ENCODE measurements at regions not wholly inside any gene's neighbourhood (a gene's known extent, or its start where the extent isn't known, plus 50 kb on each side); places are given as distances from the start of the nearest gene placed in this dataset.

- no peak for DNase-seq (ENCODE audit: extremely low read depth in 1 of 2, low read depth in 1 of 2)
Observed at GRCh38 chr22:49303061-49303735, 524.5 kb downstream of the BRD1 start.

- no peak for DNase-seq (ENCODE audit: extremely low read depth in 1 of 2, low read depth in 1 of 2)
Observed at GRCh38 chr22:49302530-49302929, 525.1 kb downstream of the BRD1 start.

GRCh38 chr22:49302150-49302460 lies 525.6 kb downstream of the BRD1 start:
- no peak for DNase-seq (ENCODE audit: extremely low read depth in 1 of 2, low read depth in 1 of 2)

- no peak for DNase-seq (ENCODE audit: extremely low read depth in 1 of 2, low read depth in 1 of 2)
Observed at GRCh38 chr22:49301398-49302149, 526.1 kb downstream of the BRD1 start.

GRCh38 chr22:49300951-49301397 lies 526.7 kb downstream of the BRD1 start:
- DNase-seq (ENCODE audit: extremely low read depth in 1 of 2, low read depth in 1 of 2), result no peak

- no peak for DNase-seq (ENCODE audit: extremely low read depth in 1 of 2, low read depth in 1 of 2)
Observed at GRCh38 chr22:49300241-49300640, 527.4 kb downstream of the BRD1 start.

GRCh38 chr22:49299821-49300231 lies 527.8 kb downstream of the BRD1 start:
- DNase-seq (ENCODE audit: extremely low read depth in 1 of 2, low read depth in 1 of 2), result no peak

- DNase-seq (ENCODE audit: extremely low read depth in 1 of 2, low read depth in 1 of 2), result no peak
Observed at GRCh38 chr22:49298834-49299750, 528.6 kb downstream of the BRD1 start.

GRCh38 chr22:49297871-49298721 lies 529.6 kb downstream of the BRD1 start:
- DNase-seq (ENCODE audit: extremely low read depth in 1 of 2, low read depth in 1 of 2), result no peak

- DNase-seq (ENCODE audit: extremely low read depth in 1 of 2, low read depth in 1 of 2), result no peak
Observed at GRCh38 chr22:49297286-49297870, 530.3 kb downstream of the BRD1 start.

GRCh38 chr22:49296561-49296960 lies 531.1 kb downstream of the BRD1 start:
- DNase-seq (ENCODE audit: extremely low read depth in 1 of 2, low read depth in 1 of 2), result no peak

GRCh38 chr22:49295851-49296560 lies 531.7 kb downstream of the BRD1 start:
- DNase-seq (ENCODE audit: extremely low read depth in 1 of 2, low read depth in 1 of 2), result no peak

GRCh38 chr22:49295465-49295743 lies 532.3 kb downstream of the BRD1 start:
- DNase-seq (ENCODE audit: extremely low read depth in 1 of 2, low read depth in 1 of 2), result no peak

GRCh38 chr22:49294656-49295464 lies 532.8 kb downstream of the BRD1 start:
- no peak for DNase-seq (ENCODE audit: extremely low read depth in 1 of 2, low read depth in 1 of 2)

- no peak for DNase-seq (ENCODE audit: extremely low read depth in 1 of 2, low read depth in 1 of 2)
Observed at GRCh38 chr22:49292909-49293308, 534.8 kb downstream of the BRD1 start.

- DNase-seq (ENCODE audit: extremely low read depth in 1 of 2, low read depth in 1 of 2), result no peak
Observed at GRCh38 chr22:49291781-49292180, 535.9 kb downstream of the BRD1 start.

- no peak for DNase-seq (ENCODE audit: extremely low read depth in 1 of 2, low read depth in 1 of 2)
Observed at GRCh38 chr22:49291169-49291568, 536.5 kb downstream of the BRD1 start.

- no peak for DNase-seq (ENCODE audit: extremely low read depth in 1 of 2, low read depth in 1 of 2)
Observed at GRCh38 chr22:49290711-49291110, 537.0 kb downstream of the BRD1 start.
